A549 (cell line): ENCODE measurements at regions not wholly inside any gene's neighbourhood (a gene's known extent, or its start where the extent isn't known, plus 50 kb on each side); places are given as distances from the start of the nearest gene placed in this dataset.

Experiments used
- ATAC-seq, 2 experiments: fragments of 200-7000 bp in 1 of 2; fragments of >200 bp in 1 of 2; cut with Nextera tagmentation in 1 of 2; cut with Tn5 transposase in 1 of 2; 3 replicates each; pipeline versions ENCODE4 v1.8.0 to v1.9.1; 2018 to 2020; ENCODE audit warnings: mild to moderate bottlenecking in 1 of 2, moderate library complexity in 1 of 2
- CTCF ChIA-PET: fragments of 300-600 bp; sonication (Branson Sonifier 250); formaldehyde crosslinking; extraction: SDS; loops from one replicate; lab custom pipeline; 2021; ENCODE audit warnings: antibody characterized with exemption, inconsistent platforms; lab: Yijun Ruan, JAX
- POLR2A ChIA-PET: fragments of 350-600 bp; formaldehyde crosslinking; extraction: SDS; loops from one replicate; lab custom pipeline; 2021; ENCODE audit warnings: antibody characterized with exemption, inconsistent platforms; lab: Yijun Ruan, JAX
- DNase-seq, 2 experiments: peaks; one replicate each; pipeline versions ENCODE4 v3.0.0 to v3.0.0-alpha.2; 2011 to 2016; ENCODE audit warnings: low read depth in 1 of 2, low spot score in 1 of 2
- FAIRE-seq: peaks from 2 replicates; lab custom pipeline; 2011; peaks lifted over from hg19 to GRCh38; lab: Jason Lieb, UNC
- H3K27ac ChIP-seq, 2 experiments: fragments of >200 bp; sonication (Bioruptor Twin); formaldehyde crosslinking; 3 replicates each; pipeline ENCODE4 v1.5.1; 2016 to 2017
- H3K4me1 ChIP-seq: fragments of >200 bp; sonication (Bioruptor Twin); formaldehyde crosslinking; 3 replicates; pipeline ENCODE4 v1.6.1; 2016
- H3K4me2 ChIP-seq: fragments of >200 bp; sonication (Bioruptor Twin); formaldehyde crosslinking; 3 replicates; pipeline ENCODE4 v1.6.1; 2016
- H3K4me3 ChIP-seq: fragments of >200 bp; sonication (Bioruptor Twin); formaldehyde crosslinking; 3 replicates; pipeline ENCODE4 v1.5.1; 2016
- H3K9me3 ChIP-seq: fragments of >200 bp; sonication (Bioruptor Twin); formaldehyde crosslinking; 3 replicates; pipeline ENCODE4 v1.6.1; 2016
- BHLHE40 ChIP-seq: IDR thresholded peaks from 2 replicates; pipeline ENCODE4 v1.6.1; 2012; ENCODE audit warnings: low read depth, low read length, inconsistent platforms
- CBX8 ChIP-seq: fragments of 200-600 bp; sonication (generic); IDR thresholded peaks from 2 replicates; pipeline ENCODE4 v1.6.1; 2016
- FOSL2 ChIP-seq, 2 experiments: fragments of 450-650 bp in 1 of 2; fragments of >200 bp in 1 of 2; sonication (Bioruptor Twin) in 1 of 2; formaldehyde crosslinking; IDR thresholded peaks; 2 replicates each; pipeline versions ENCODE4 v1.5.0 to v1.6.1; 2016 to 2020; ENCODE audit warnings: mild to moderate bottlenecking in 1 of 2, moderate library complexity in 1 of 2
- HEYL ChIP-seq: fragments of 250-450 bp; sonication (Bioruptor Pico); IDR thresholded peaks from 2 replicates; pipeline ENCODE4 v1.8.0; 2021; ENCODE audit warnings: mild to moderate bottlenecking, moderate library complexity
- HOXA7 ChIP-seq: fragments of 250-450 bp; sonication (Bioruptor Pico); IDR thresholded peaks from 2 replicates; pipeline ENCODE4 v1.5.0; 2020; ENCODE audit warnings: mild to moderate bottlenecking, moderate library complexity
- KDM1A ChIP-seq: fragments of 200-600 bp; sonication (generic); IDR thresholded peaks from 2 replicates; pipeline ENCODE4 v1.6.1; 2016; ENCODE audit warnings: low read depth, mild to moderate bottlenecking
- MAFK ChIP-seq: fragments of 450-650 bp; IDR thresholded peaks from 2 replicates; pipeline ENCODE4 v1.6.1; 2014; ENCODE audit not compliant: partially characterized antibody
- NFE2L2 ChIP-seq: fragments of 150-350 bp; conservative IDR thresholded peaks from 2 replicates; pipeline ENCODE4 v1.6.1; 2014; ENCODE audit warnings: low read length
- NR3C1 ChIP-seq: fragments of >200 bp; sonication (Bioruptor Twin); formaldehyde crosslinking; IDR thresholded peaks from 3 replicates; pipeline ENCODE4 v1.6.1; 2017
- POLR2AphosphoS2 ChIP-seq: conservative IDR thresholded peaks from 2 replicates; pipeline ENCODE4 v1.6.1; 2012; ENCODE audit warnings: low read length, improper control_type of control experiment, inconsistent platforms
- RAD21 ChIP-seq, 2 experiments: fragments of >200 bp in 1 of 2; sonication (Bioruptor Twin) in 1 of 2; formaldehyde crosslinking in 1 of 2; IDR thresholded peaks in 1 of 2; conservative IDR thresholded peaks in 1 of 2; 2 replicates in 1 of 2; 3 replicates in 1 of 2; pipeline ENCODE4 v1.6.1; 2012 to 2018; ENCODE audit warnings: inconsistent platforms in 1 of 2
- RARB ChIP-seq: fragments of 250-450 bp; sonication (Bioruptor Pico); IDR thresholded peaks from 2 replicates; pipeline ENCODE4 v1.8.0; 2021; ENCODE audit warnings: mild to moderate bottlenecking, moderate library complexity
- RCOR1 ChIP-seq: fragments of 150-350 bp; IDR thresholded peaks from 2 replicates; pipeline ENCODE4 v1.6.1; 2014; ENCODE audit warnings: antibody characterized with exemption, low read length, low read depth
- RNF2 ChIP-seq: fragments of 200-600 bp; sonication (generic); IDR thresholded peaks from 2 replicates; pipeline ENCODE4 v1.6.1; 2016; ENCODE audit warnings: low read depth, mild to moderate bottlenecking, antibody characterized with exemption, moderate library complexity, borderline replicate concordance
- WGBS: methylation state at CpG from one replicate; pipeline ENCODE4 v1.1.6; 2017; ENCODE audit errors: missing lambda C conversion rate; 5-methylcytosine and 5-hydroxymethylcytosine counted together
- TF ChIP-seq, protein P1 (sequence below): fragments of 150-350 bp; IDR thresholded peaks from 2 replicates; pipeline ENCODE4 v1.6.1; 2014; ENCODE audit warnings: low read depth, mild to moderate bottlenecking, low read length
- TF ChIP-seq, protein P2 (sequence below): fragments of 250-450 bp; sonication (Bioruptor Pico); IDR thresholded peaks from 2 replicates; pipeline ENCODE4 v1.5.0; 2020; ENCODE audit warnings: low read depth, mild to moderate bottlenecking, moderate library complexity
- TF ChIP-seq, protein P3 (sequence below): IDR thresholded peaks from 2 replicates; pipeline ENCODE4 v1.6.1; 2012
- TF ChIP-seq, protein P4 (sequence below): fragments of 450-650 bp; IDR thresholded peaks from 2 replicates; pipeline ENCODE4 v1.6.1; 2014; ENCODE audit warnings: antibody characterized with exemption

DNA sequence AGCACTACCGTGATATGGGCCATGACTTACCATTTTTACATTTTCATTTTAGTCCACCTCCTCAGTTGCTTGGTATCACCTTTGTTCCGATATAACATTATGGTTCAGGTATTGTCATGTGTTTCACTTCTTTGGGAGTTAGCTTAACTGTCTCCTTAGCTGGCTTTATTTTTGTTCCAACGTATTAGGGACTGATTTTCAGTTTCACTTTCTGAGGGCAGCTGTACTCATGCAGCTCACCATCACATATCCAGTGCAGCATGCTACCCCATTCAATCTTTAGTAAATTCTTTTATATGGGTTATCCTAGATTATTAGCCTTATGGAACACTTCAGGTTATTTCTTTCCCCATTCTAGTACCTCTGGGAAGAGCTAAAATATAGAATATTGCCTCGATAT is 362.2 kb upstream of the IRAK1BP1 start:
- H3K4me1 ChIP-seq: no peaks in the 10 kb centered on the region
- WGBS: 41% methylated on average over 4 of the region's 4 CpGs
- ChIA-PET CTCF (no interaction called here), POLR2A (no interaction called here)
- H3K4me2 ChIP-seq: no peak overlapping the region
- FAIRE-seq (no peak), ATAC-seq (no peak), DNase-seq (no peak)
- H3K4me3 ChIP-seq: no peak overlapping the region
- no peak for TF ChIP-seq POLR2AphosphoS2
- no peak for TF ChIP-seq CBX8
- no peak for TF ChIP-seq MAFK
- no peaks in the 10 kb centered on the region for H3K9me3 ChIP-seq
- H3K27ac ChIP-seq: no peak overlapping the region

DNA sequence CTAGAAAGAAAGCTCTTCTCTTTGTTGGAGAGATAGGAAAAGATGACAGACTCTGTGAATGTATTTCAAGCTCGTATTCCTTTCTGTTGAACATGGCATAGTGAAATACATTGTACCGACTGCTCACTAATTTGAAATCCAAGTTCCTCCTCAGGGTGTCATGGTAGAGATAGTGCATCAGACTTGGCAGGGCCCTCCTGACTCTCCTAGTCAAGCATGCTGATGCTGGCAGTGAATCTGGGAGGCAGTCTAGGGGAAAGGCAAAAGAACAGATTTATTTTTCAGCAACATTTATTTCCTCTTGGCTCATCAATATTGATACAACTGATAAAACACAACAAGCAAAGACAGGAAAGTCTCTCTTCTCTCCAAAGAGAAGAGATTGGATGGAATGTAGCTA is 356.3 kb upstream of the IRAK1BP1 start:
- Histone ChIP-seq H3K4me3 (no peak overlapping the region), H3K27ac (no peak overlapping the region), H3K4me1 (no peaks in the 10 kb centered on the region), H3K9me3 (no peaks in the 10 kb centered on the region), H3K4me2 (no peak overlapping the region)
- FAIRE-seq (no peak), DNase-seq (no peak), ATAC-seq (no peak)
- no peak for TF ChIP-seq HOXA7
- CTCF ChIA-PET: no interaction called here
- whole genome bisulfite sequencing: 75% methylated on average over 2 of the region's 2 CpGs
- POLR2A ChIA-PET: no interaction called here

DNA sequence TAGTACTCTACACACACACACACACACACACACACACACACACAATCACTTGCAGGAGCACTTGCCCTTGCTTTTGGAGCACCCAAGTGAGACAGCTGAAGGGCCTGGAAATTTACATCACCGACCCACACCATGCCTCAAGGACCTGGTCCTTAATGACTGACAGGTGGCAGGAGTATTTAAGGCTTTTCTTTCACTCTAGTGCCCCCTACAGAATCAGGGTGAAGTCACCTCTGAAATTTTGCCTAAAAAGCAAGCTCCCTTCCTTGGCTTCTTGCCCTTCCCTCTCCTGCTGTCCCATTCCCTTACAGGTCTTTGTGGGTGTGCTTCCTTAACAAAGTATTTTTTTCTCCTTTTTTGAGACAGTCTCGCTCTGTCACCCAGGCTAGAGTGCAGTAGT is 353.5 kb upstream of the IRAK1BP1 start:
- 67% methylated on average over 2 of the region's 2 CpGs for WGBS
- TF ChIP-seq RAD21 (conservative IDR thresholded peaks at IDR 0.05 in 1 of 2, IDR thresholded peaks at IDR 0.05 in 1 of 2) (no peak), RCOR1 (no peak), HEYL (no peak)
- TF ChIP-seq, protein P1, sequence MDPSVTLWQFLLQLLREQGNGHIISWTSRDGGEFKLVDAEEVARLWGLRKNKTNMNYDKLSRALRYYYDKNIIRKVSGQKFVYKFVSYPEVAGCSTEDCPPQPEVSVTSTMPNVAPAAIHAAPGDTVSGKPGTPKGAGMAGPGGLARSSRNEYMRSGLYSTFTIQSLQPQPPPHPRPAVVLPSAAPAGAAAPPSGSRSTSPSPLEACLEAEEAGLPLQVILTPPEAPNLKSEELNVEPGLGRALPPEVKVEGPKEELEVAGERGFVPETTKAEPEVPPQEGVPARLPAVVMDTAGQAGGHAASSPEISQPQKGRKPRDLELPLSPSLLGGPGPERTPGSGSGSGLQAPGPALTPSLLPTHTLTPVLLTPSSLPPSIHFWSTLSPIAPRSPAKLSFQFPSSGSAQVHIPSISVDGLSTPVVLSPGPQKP: no peak
- Histone ChIP-seq H3K27ac (no peak overlapping the region), H3K9me3 (no peaks in the 10 kb centered on the region), H3K4me2 (no peak overlapping the region), H3K4me1 (no peaks in the 10 kb centered on the region), H3K4me3 (no peak overlapping the region)
- ChIA-PET CTCF (no interaction called here), POLR2A (no interaction called here)
- ATAC-seq (no peak), DNase-seq (no peak), FAIRE-seq (no peak)

DNA sequence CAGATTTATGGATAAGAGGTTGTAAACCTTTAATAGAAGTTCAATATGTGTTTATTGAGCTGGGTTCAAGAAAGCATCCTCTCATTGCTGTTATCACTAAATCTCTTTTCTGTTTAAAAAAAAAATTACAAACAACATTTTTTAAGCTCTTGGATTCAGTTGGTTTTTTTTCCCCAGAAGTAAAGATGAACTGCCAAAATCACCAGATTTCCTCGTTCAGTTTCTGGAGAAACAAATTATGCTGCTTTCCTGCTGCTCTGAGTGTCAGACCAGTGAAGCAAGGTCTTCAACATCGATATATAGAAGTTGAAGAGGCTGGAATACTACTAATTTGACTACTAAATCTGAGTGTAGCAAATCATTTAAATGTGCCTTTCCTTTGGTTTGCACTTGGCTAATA is 352.1 kb upstream of the IRAK1BP1 start:
- Histone ChIP-seq H3K4me1 (no peaks in the 10 kb centered on the region), H3K9me3 (no peaks in the 10 kb centered on the region), H3K27ac (no peak overlapping the region), H3K4me3 (no peak overlapping the region), H3K4me2 (no peak overlapping the region)
- TF ChIP-seq HOXA7 (no peak), RARB (CRISPR knock-in tag) (no peak), FOSL2 (IDR thresholded peaks at IDR 0.05) (no peak), FOSL2 (CRISPR knock-in tag; IDR thresholded peaks at IDR 0.05) (no peak), KDM1A (no peak), BHLHE40 (no peak), NFE2L2 (no peak), RNF2 (no peak), NR3C1 (no peak)
- TF ChIP-seq, protein P2, sequence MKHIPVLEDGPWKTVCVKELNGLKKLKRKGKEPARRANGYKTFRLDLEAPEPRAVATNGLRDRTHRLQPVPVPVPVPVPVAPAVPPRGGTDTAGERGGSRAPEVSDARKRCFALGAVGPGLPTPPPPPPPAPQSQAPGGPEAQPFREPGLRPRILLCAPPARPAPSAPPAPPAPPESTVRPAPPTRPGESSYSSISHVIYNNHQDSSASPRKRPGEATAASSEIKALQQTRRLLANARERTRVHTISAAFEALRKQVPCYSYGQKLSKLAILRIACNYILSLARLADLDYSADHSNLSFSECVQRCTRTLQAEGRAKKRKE: no peak
- TF ChIP-seq, protein P3, sequence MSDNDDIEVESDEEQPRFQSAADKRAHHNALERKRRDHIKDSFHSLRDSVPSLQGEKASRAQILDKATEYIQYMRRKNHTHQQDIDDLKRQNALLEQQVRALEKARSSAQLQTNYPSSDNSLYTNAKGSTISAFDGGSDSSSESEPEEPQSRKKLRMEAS: no peak
- TF ChIP-seq, protein P4, sequence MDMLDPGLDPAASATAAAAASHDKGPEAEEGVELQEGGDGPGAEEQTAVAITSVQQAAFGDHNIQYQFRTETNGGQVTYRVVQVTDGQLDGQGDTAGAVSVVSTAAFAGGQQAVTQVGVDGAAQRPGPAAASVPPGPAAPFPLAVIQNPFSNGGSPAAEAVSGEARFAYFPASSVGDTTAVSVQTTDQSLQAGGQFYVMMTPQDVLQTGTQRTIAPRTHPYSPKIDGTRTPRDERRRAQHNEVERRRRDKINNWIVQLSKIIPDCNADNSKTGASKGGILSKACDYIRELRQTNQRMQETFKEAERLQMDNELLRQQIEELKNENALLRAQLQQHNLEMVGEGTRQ: no peak
- ChIA-PET CTCF (no interaction called here), POLR2A (no interaction called here)
- ATAC-seq: no peak
- no peak for FAIRE-seq
- 5% methylated on average over 2 of the region's 2 CpGs for WGBS
- DNase-seq: no peak
